Smooth muscle cell of the brain vasculature (primary cell): ENCODE measurements at regions not wholly inside any gene's neighbourhood (a gene's known extent, or its start where the extent isn't known, plus 50 kb on each side); places are given as distances from the start of the nearest gene placed in this dataset.
"Not testable (repeated sequence)": the region's sequence is repeated elsewhere in the genome, so short reads cannot be mapped to it uniquely, and the experiment has no call there.

Source experiments
- DNase-seq: peaks from one replicate; pipeline ENCODE4 v3.0.0-alpha.2; 2012; ENCODE audit warnings: low read depth, low spot score

- DNase-seq = no peak
Observed at GRCh38 chr2:45117383-45117782, 108.1 kb upstream of the SIX2 start.

GRCh38 chr2:45115181-45115580 is 105.9 kb upstream of the SIX2 start:
- DNase-seq = no peak

GRCh38 chr2:45114221-45114955 is 105.1 kb upstream of the SIX2 start:
- no peak for DNase-seq

- no peak for DNase-seq
Observed at GRCh38 chr2:45112750-45113149, 103.5 kb upstream of the SIX2 start.

- no peak for DNase-seq
Observed at GRCh38 chr2:45105050-45105582, 95.9 kb upstream of the SIX2 start.

- no peak for DNase-seq
Observed at GRCh38 chr2:45104429-45104828, 95.2 kb upstream of the SIX2 start.

- DNase-seq = no peak
Observed at GRCh38 chr2:45103351-45104345, 94.4 kb upstream of the SIX2 start.

GRCh38 chr2:45102579-45103117 is 93.4 kb upstream of the SIX2 start:
- no peak for DNase-seq

GRCh38 chr2:45102141-45102540 is 92.9 kb upstream of the SIX2 start:
- DNase-seq = no peak

- DNase-seq = no peak
Observed at GRCh38 chr2:45096996-45097395, 87.7 kb upstream of the SIX2 start.

GRCh38 chr2:45096038-45096437 is 86.8 kb upstream of the SIX2 start:
- not testable (repeated sequence) for DNase-seq

GRCh38 chr2:45093663-45094062 is 84.4 kb upstream of the SIX2 start:
- DNase-seq = no peak

GRCh38 chr2:45093181-45093580 is 83.9 kb upstream of the SIX2 start:
- DNase-seq = no peak

GRCh38 chr2:45089554-45090261 is 80.5 kb upstream of the SIX2 start:
- no peak for DNase-seq

GRCh38 chr2:45085487-45085886 is 76.2 kb upstream of the SIX2 start:
- DNase-seq = no peak

GRCh38 chr2:45084361-45085020 is 75.2 kb upstream of the SIX2 start:
- no peak for DNase-seq

GRCh38 chr2:45083175-45083574 is 73.9 kb upstream of the SIX2 start:
- no peak for DNase-seq

GRCh38 chr2:45074713-45075112 is 65.5 kb upstream of the SIX2 start:
- DNase-seq = no peak

GRCh38 chr2:45072862-45073237 is 63.6 kb upstream of the SIX2 start:
- DNase-seq = no peak

- no peak for DNase-seq
Observed at GRCh38 chr2:45072064-45072861, 63.0 kb upstream of the SIX2 start.
